HL-60 (cell line): ENCODE measurements at regions not wholly inside any gene's neighbourhood (a gene's known extent, or its start where the extent isn't known, plus 50 kb on each side); places are given as distances from the start of the nearest gene placed in this dataset.

Experiments
- DNase-seq, 2 experiments: peaks; one replicate each; pipeline ENCODE4 v3.0.0-alpha.2; 2010 to 2020; ENCODE audit warnings: low read depth in 1 of 2, low spot score in 1 of 2
- H3K27ac ChIP-seq: fragments of 250-450 bp; sonication (Bioruptor Pico); replicated peaks from 2 replicates; pipeline ENCODE4 v1.5.1; 2020; ENCODE audit warnings: mild to moderate bottlenecking, moderate library complexity
- H3K27me3 ChIP-seq: fragments of 250-450 bp; sonication (Bioruptor Pico); 2 replicates; pipeline ENCODE4 v1.5.1; 2021; ENCODE audit warnings: mild to moderate bottlenecking, moderate library complexity; ENCODE audit not compliant: insufficient read depth, poor library complexity, severe bottlenecking
- H3K4me3 ChIP-seq: replicated peaks from 2 replicates; pipeline ENCODE4 v1.5.1; 2011; ENCODE audit warnings: mild to moderate bottlenecking, control low read depth, low read length; ENCODE audit not compliant: insufficient read depth
- CTCF ChIP-seq: IDR thresholded peaks from one replicate; pipeline ENCODE4 v1.5.1; 2011; ENCODE audit warnings: low read length, control low read depth, inconsistent platforms; ENCODE audit not compliant: insufficient read depth
- GABPA ChIP-seq: IDR thresholded peaks from 2 replicates; pipeline ENCODE4 v1.6.1; 2012; ENCODE audit warnings: low read depth
- POLR2AphosphoS5 ChIP-seq: IDR thresholded peaks from 2 replicates; pipeline ENCODE4 v1.6.1; 2012; ENCODE audit warnings: low read depth
- SPI1 ChIP-seq: IDR thresholded peaks from 2 replicates; pipeline ENCODE4 v1.6.1; 2012; ENCODE audit warnings: low read depth, mild to moderate bottlenecking, borderline replicate concordance
- TF ChIP-seq, protein P1 (sequence below): IDR thresholded peaks from 2 replicates; pipeline ENCODE4 v1.6.1; 2012; ENCODE audit warnings: low read depth; ENCODE audit not compliant: insufficient replicate concordance

- TF ChIP-seq, protein P1, sequence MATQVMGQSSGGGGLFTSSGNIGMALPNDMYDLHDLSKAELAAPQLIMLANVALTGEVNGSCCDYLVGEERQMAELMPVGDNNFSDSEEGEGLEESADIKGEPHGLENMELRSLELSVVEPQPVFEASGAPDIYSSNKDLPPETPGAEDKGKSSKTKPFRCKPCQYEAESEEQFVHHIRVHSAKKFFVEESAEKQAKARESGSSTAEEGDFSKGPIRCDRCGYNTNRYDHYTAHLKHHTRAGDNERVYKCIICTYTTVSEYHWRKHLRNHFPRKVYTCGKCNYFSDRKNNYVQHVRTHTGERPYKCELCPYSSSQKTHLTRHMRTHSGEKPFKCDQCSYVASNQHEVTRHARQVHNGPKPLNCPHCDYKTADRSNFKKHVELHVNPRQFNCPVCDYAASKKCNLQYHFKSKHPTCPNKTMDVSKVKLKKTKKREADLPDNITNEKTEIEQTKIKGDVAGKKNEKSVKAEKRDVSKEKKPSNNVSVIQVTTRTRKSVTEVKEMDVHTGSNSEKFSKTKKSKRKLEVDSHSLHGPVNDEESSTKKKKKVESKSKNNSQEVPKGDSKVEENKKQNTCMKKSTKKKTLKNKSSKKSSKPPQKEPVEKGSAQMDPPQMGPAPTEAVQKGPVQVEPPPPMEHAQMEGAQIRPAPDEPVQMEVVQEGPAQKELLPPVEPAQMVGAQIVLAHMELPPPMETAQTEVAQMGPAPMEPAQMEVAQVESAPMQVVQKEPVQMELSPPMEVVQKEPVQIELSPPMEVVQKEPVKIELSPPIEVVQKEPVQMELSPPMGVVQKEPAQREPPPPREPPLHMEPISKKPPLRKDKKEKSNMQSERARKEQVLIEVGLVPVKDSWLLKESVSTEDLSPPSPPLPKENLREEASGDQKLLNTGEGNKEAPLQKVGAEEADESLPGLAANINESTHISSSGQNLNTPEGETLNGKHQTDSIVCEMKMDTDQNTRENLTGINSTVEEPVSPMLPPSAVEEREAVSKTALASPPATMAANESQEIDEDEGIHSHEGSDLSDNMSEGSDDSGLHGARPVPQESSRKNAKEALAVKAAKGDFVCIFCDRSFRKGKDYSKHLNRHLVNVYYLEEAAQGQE, result no peak
Observed at GRCh38 chr6:23212398-23212797, 643.0 kb downstream of the HDGFL1 start.

DNA sequence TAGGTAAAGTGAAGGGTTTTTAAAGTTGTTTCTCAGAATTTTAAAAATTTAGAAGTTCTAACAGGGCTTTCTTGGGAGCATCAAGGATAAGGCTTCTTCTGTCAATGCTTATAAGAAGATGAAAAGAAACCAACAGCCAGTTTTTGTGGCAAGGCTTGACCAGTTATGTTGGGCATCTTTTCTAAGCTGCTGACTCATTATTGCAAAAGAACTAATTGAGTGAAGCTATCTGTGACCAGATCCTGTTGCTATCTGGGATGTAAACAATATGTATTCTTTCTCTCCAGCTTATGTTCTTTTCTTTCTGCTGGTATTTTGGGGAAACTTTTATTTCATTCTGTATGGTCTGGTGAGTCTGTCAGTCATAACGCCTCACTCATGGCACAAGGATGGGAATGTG is 643.8 kb downstream of the HDGFL1 start:
- DNase-seq, result no peak
- TF ChIP-seq POLR2AphosphoS5 (no peak), GABPA (no peak), SPI1 (no peak), CTCF (no peak)
- TF ChIP-seq, protein P1, result no peak
- H3K27me3 ChIP-seq, result no peaks in the 10 kb centered on the region
- H3K4me3 ChIP-seq, result no peak overlapping the region
- H3K27ac ChIP-seq, result no peak overlapping the region

More at GRCh38 chr6:23212398-23212797, 643.0 kb downstream of the HDGFL1 start:
- H3K27me3 ChIP-seq, result no peaks in the 10 kb centered on the region
- no peak for DNase-seq
- H3K4me3 ChIP-seq, result no peak overlapping the region
- H3K27ac ChIP-seq, result no peak overlapping the region

DNA sequence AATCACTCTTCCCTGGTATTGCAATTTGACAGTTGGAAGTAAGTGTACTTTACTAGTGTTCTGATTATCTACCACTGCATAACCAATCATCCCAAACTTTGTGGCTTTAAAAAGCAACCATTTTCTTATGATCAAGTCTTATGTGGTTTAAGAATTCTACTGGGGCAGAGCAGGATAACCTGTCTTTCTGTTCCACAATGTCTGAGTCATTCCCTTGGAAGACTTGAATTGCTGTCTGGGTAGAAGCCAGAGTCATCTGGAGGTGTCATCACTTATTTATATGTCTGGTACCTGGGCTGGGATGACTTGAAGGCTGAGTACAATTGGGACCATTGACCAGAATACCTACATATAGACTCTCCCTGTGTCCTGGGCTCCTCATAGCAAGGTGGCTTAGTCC is 644.3 kb downstream of the HDGFL1 start:
- H3K4me3 ChIP-seq, result no peak overlapping the region

DNA sequence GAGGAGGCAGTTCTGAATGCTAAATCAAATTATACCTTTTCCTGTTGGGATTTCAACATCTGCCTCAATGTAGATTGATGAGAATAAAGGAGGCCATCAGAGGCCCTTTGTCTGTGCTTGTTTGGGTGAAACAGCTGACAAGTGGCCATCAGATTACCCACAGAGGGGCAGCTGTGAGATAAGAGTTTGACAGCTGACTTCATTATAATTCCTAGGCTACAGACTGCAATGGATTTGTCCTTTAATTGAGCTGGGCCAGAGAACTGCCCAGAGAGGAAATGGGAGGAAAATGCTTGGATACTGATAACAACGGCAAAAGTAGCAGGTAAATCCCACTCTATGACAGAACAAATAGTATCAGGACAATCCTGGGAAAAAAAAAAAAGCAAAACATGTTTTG is 649.4 kb downstream of the HDGFL1 start:
- Histone ChIP-seq H3K27ac (no peak overlapping the region), H3K27me3 (no peaks in the 10 kb centered on the region), H3K4me3 (no peak overlapping the region)
- no peak for DNase-seq
- TF ChIP-seq GABPA (no peak), POLR2AphosphoS5 (no peak), SPI1 (no peak), CTCF (no peak)
- TF ChIP-seq, protein P1, result no peak

More for the DNA sequence above, 644.3 kb downstream of the HDGFL1 start:
- Histone ChIP-seq H3K27ac (no peak overlapping the region), H3K27me3 (no peaks in the 10 kb centered on the region)
- no peak for DNase-seq
- no peak for TF ChIP-seq CTCF
